ENCODE measurements at regions not wholly inside any gene's neighbourhood (a gene's known extent, or its start where the extent isn't known, plus 50 kb on each side); places are given as distances from the start of the nearest gene placed in this dataset.

DNA sequence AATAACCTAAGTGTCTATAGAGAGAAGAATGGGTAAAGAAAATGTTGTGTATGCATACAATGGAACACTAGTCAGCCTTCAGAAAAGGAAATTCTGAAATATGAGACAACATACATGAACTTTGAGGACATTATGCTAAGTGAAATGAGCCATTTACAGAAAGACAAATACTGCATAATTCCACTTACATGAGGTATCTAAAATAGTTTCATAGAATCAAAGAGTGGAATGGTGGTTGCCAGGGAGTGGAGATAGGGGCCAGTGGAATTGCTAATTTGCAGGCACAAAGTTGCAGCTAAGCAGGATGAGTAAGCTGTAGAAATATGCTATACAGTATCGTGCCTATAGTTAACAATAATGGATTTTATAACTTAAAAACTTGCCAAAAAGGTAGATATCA, 779.6 kb upstream of the ARPP21 start:
- no peak for DNase-seq (ENCODE audit: low read depth)
- TF ChIP-seq, protein P1, sequence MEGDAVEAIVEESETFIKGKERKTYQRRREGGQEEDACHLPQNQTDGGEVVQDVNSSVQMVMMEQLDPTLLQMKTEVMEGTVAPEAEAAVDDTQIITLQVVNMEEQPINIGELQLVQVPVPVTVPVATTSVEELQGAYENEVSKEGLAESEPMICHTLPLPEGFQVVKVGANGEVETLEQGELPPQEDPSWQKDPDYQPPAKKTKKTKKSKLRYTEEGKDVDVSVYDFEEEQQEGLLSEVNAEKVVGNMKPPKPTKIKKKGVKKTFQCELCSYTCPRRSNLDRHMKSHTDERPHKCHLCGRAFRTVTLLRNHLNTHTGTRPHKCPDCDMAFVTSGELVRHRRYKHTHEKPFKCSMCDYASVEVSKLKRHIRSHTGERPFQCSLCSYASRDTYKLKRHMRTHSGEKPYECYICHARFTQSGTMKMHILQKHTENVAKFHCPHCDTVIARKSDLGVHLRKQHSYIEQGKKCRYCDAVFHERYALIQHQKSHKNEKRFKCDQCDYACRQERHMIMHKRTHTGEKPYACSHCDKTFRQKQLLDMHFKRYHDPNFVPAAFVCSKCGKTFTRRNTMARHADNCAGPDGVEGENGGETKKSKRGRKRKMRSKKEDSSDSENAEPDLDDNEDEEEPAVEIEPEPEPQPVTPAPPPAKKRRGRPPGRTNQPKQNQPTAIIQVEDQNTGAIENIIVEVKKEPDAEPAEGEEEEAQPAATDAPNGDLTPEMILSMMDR (conservative IDR thresholded peaks at IDR 0.05; ENCODE audit: low read depth, low read length), result no peak
- H3K4me3 ChIP-seq (ENCODE audit: low read length), result no peak overlapping the region

DNA sequence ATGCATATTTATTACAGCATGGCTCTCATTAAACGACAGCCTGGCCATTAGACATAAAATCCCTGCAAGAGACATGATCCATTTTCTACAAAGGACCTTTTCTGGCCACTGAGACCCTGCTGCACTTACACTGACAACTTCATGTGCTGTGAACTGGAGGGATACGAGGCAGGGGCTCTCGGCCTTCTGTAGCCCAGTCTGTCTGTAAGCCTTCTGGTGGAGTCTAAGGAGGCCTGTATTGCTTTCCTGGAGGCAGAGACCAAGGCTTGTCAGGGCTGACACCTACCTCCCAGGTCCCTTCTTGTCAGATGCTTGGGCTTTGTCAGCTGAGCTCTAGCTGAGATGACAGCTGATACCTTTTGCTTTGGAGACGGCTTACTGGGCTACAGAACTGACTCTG, 776.9 kb upstream of the ARPP21 start:
- TF ChIP-seq, protein P1 (conservative IDR thresholded peaks at IDR 0.05; ENCODE audit: low read depth, low read length), result no peak
- DNase-seq (ENCODE audit: low read depth), result no peak
- no peak overlapping the region for H3K4me3 ChIP-seq (ENCODE audit: low read length)

DNA sequence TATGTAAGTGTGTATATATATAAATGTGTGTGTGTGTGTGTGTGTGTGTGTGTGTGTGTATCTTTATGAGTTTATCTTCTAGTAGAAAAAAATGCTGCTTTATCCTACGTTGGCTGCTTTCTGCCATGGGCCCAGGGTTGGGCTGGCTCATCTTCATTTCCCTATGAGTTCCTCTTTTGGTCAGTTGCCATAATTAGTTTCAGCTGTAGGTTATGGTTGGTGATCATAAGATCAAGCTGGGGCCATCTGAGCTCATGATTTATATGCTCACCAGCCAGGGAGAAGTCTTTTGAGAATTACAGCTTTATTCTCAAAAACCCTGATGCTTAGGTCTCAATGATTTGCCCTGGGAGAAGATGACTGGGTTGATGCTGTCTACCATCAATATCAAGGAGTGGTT, 775.8 kb upstream of the ARPP21 start:
- TF ChIP-seq, protein P1 (conservative IDR thresholded peaks at IDR 0.05; ENCODE audit: low read depth, low read length), result no peak
- DNase-seq (ENCODE audit: low read depth), result no peak

DNA sequence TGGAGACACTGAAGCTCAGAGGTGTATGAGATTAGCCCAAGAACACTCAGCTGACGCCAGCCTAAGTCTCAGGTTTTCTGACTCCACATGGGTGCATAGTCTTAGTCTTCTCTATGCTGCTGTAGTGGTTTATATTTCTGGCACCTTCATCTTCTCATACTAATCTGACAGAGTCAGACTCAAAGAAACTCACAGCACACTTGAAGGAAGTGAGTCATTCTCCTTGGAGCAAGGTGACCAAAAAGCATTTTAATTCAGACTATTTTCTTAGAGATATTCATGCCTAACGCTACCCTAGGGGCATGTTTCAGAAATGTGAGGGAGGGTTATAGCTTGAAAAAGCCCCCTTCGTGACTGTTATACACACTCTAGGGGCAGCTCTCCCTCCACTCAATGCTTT, 775.3 kb upstream of the ARPP21 start:
- no peak for DNase-seq (ENCODE audit: low read depth)
- H3K4me3 ChIP-seq (ENCODE audit: low read length), result no peak overlapping the region
- TF ChIP-seq, protein P1 (conservative IDR thresholded peaks at IDR 0.05; ENCODE audit: low read depth, low read length), result no peak

More for the DNA sequence above, 775.8 kb upstream of the ARPP21 start:
- H3K4me3 ChIP-seq (ENCODE audit: low read length), result no peak overlapping the region

DNA sequence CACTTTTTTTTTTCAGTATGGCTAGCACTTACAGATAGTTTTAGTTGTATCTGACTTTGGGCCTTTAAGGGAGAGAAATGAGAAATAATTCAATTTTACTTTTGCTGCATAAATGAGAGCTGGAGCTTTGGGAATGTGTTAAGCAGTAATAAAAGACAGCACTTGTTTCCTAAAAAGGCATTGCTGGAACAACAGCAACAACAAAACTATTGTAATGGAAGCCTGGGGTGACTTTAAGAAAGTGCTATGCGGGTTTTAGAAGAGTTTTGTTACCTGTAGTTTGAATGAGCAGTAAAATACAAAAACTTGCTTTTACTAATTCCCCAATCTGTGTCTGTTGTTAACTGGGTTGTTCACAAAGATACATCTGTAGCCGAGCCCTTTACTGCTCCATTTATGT, 774.0 kb upstream of the ARPP21 start:
- TF ChIP-seq, protein P1 (conservative IDR thresholded peaks at IDR 0.05; ENCODE audit: low read depth, low read length), result no peak
- no peak for DNase-seq (ENCODE audit: low read depth)
- H3K4me3 ChIP-seq (ENCODE audit: low read length), result no peak overlapping the region

DNA sequence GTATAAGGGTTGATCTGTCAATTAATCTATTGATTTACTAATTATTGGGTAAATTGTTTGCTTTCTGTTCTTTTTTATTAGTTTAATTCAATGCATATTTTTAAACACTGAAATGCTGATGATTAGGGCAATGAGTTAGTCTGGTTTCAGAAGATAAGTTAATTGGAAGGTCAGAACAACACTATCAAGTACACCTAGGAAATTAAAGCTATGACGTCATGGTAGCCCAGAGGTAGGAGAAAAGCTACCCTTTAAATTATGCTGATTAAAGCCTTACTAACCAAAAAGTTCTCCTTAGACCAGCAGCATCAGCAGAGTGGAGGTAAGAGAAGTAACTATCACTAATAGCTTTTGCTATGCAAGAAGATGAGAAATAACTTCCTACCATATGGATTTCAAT, 770.4 kb upstream of the ARPP21 start:
- DNase-seq (ENCODE audit: low read depth), result no peak
- no peak overlapping the region for H3K4me3 ChIP-seq (ENCODE audit: low read length)
- TF ChIP-seq, protein P1 (conservative IDR thresholded peaks at IDR 0.05; ENCODE audit: low read depth, low read length), result no peak

DNA sequence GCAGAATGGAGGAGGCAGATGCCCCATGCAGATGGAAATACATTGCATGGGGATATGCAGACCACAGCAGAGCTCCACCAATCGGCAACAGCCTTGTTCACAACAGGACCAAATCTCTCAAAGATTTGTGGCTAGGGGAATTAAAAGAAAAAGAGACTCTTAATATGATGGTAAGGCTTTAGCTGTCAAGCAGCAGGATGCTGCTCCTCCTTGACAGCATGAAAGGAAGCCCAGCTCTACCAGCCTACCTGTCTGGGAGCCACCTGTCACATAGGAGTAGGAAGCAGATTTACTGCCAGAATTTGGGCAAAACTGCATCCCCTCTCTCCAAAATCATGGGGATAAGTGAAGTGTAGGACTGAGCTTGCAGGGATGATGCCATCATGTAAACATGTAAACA, 769.6 kb upstream of the ARPP21 start:
- H3K4me3 ChIP-seq (ENCODE audit: low read length), result no peak overlapping the region
- TF ChIP-seq, protein P1 (conservative IDR thresholded peaks at IDR 0.05; ENCODE audit: low read depth, low read length), result no peak
- DNase-seq (ENCODE audit: low read depth), result no peak

Measured in retinal pigment epithelial cell (primary cell).